NCI-H2081 treated with DMSO at 0.1 percent for 48 hours (cell line): ENCODE measurements at regions not wholly inside any gene's neighbourhood (a gene's known extent, or its start where the extent isn't known, plus 50 kb on each side); places are given as distances from the start of the nearest gene placed in this dataset.
"Not testable (repeated sequence)": the region's sequence is repeated elsewhere in the genome, so short reads cannot be mapped to it uniquely, and the experiment has no call there.

Experiments used
- DNase-seq: peaks from one replicate; lab custom pipeline; 2025; lab: John Stamatoyannopoulos, UW

DNA sequence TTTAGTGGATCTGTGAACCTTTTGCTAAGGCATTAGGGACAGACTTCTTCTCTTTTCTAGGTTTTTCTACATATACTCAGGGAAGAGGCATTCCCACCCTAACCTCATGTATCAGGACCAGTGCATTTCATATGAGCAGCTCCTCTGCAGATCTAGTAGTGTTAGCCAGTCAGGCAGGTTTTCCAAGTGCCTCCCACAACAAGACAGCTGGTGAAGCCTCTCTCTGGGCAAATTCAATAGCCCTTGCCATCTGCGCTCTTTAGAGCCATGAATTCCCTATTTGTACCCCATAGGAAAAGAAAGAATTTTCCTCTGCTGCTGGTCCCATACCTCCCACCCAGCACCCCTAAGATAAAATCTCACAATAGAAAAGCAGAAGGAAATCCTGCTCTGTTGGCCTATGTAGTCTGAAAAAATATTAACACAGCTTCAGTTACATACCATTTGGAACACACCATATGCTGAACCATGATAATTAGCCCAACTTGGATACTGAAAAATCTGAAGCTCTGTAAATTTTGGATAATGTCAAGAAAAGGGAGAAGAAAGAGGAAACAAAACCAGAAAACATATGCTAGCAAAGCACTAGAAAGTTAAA, 1354.6 kb upstream of the NRXN1 start:
- DNase-seq, result no peak

GRCh38 chr2:52383541-52383940, 1351.6 kb upstream of the NRXN1 start:
- DNase-seq, result no peak

- DNase-seq, result no peak
These were observed 1337.2 kb upstream of the NRXN1 start for GRCh38 chr2:52369178-52369577.

DNA sequence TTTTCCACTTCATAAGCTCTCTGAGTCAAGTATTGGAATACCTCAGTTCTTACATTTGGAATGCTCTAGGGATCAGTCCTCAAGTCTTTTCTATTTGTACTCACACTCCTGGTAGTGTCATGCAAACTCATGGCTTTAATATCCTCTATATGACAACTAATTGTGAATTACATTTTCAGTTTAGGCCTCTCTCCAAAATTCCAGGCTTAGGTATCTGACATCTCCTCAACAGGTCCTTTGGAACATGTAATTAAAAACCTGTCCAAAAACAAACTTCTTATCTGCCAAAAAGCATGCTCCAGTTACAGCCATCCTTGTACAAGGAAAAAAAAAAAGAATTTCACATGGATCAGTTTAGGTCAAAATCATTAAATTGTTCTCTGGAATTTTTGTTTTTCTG, 1336.2 kb upstream of the NRXN1 start:
- DNase-seq, result no peak

- no peak for DNase-seq
These were observed 1334.0 kb upstream of the NRXN1 start for GRCh38 chr2:52365946-52366345.

DNA sequence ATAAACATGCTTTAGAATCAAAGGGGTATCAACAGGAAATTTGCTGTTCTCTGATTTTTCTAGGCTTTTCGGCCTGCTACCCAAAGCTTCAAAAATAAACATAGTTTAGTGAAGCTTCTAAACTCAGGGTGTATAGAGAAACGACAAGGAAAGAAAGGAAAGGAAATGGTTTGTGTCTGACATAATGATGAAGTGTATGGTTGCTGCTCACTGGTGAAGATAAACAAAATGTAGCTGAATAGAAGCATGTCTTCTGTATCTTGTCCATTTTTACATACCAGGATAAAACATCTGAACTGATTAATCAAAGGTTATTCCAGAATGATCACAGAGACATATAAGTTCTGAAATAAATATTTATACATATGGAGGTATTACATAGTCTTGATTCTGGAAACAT, 1324.6 kb upstream of the NRXN1 start:
- DNase-seq, result no peak

GRCh38 chr2:52347292-52347691, 1315.4 kb upstream of the NRXN1 start:
- no peak for DNase-seq

- DNase-seq, result no peak
These were observed 1313.7 kb upstream of the NRXN1 start for GRCh38 chr2:52345676-52346075.

DNA sequence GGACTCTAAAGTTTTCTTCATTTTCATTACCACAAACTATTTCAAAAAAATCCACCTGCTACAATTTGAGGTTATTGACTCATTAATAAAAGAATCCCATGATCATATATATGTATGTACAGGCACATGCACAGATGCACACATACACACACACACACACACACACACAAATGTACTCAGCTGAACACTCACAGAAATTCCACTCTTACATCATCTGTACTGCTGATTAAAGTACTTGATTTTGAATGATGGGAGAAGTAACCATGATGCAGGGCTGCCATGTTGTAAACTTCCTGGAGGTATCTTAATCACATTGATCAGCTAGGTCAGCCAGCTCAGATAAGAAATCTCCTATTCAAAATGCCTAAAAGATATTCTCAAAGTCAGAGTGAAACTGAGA, 1313.2 kb upstream of the NRXN1 start:
- no peak for DNase-seq

GRCh38 chr2:52343706-52344266, 1311.9 kb upstream of the NRXN1 start:
- no peak for DNase-seq

DNA sequence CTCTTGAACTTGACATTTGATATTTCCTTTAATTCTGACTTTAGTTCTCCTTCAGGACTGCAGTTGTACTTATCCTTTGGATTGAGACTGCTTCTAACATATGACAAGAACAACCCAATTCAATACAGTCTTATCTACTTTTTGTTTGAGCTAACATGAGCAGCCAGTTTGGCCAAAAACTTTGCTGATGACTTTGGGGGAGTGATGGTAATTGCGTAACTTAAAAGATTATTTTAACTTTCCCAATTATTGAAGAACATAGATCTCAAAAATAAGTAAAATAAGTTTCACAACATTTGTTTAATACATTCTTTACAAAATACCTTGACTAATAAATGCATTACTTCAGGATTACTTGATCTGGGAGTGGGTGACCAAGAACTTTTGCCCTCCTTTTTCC, 1311.1 kb upstream of the NRXN1 start:
- no peak for DNase-seq

DNA sequence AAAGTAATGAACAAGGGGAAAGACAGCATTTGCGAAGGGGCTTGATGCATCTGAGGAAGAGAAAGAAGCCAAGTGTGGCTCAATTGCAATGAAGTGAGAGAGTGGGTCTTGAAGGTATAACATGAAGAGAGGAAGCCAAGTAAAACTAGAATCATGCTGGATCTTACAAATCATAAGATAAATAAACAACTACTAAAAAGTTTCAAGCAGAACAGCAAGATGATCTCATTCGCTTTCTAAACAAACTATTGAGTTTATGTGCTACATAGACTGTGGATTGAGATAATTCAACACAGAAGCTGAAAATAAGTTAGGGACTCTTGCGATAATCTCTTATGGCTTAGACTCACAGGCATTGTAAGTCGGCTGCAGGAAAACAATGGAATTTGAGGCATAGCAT, 1310.5 kb upstream of the NRXN1 start:
- DNase-seq, result no peak

- DNase-seq, result no peak
These were observed 1309.8 kb upstream of the NRXN1 start for GRCh38 chr2:52341732-52342131.

DNA sequence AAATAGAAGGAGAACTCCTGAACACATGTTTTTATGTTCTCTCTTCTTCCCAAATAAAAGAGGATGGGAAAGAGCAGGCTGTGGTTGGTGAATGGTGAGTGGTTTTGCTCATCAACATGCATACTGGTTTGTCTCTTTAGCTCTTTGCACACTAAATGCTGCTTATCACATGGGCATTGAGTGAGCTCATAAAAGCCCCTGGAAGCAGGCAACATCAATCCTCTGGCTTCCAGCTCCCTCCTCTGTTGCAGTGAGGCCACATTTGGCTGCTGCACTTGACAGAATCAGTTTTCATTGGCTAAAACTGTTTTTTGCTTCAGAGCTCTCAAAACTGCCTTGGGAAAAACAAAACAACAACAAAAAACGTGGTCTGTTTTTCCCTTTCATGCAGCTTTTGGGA, 1308.2 kb upstream of the NRXN1 start:
- no peak for DNase-seq

DNA sequence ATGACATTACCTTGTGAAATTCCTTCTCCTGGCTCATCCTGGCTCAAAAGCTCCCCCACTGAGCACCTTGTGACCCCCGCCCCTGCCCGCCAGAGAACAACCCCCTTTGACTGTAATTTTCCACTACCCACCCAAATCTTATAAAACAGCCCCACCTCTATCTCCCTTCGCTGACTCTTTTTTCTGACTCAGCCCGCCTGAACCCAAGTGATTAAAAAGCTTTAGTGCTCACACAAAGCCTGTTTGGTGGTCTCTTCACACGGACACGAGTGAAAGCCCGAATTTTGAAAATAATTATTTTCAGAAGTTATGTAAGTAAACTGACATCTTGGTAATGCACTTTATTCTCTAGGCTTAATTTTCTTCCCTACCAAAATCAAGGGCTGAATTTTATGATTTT, 1305.9 kb upstream of the NRXN1 start:
- not testable (repeated sequence) for DNase-seq

GRCh38 chr2:52336951-52337350, 1305.0 kb upstream of the NRXN1 start:
- no peak for DNase-seq

DNA sequence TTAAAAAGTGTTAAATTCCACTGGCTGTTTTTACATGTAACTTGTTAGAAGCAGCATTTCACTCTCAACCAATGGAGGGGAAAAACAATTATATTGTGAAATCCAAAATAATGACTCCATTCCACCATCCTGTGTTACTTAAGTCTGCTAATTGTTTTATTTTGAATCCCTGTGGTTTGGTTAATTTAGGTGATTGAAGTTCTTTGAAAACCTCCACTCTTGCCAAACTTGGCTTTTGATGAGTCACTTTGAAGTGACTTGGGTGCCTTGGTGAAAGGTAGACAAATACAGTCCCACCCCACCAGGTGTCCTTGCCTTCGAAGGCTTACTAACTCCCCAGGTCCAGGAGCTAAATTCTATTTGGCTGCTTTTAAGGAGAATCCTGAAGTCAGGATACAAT, 1303.8 kb upstream of the NRXN1 start:
- DNase-seq, result no peak

DNA sequence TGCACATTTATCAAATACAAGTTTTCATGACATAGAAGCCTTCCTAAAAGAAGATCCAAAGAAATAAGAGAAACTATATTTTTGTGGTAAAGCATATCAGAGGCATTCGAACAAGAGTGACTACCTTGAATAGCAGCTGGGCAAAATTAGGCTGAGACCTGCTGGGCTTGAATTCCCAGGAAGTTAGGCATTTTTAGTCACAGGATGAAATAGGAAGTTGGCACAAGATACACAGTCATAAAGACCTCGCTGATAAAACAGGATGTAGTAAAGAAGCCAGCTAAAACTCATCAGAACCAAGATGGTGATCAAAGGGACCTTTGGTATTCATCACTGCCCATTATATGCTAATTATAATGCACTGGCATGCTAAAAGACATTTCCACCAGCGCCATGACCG, 1302.3 kb upstream of the NRXN1 start:
- DNase-seq, result no peak

DNA sequence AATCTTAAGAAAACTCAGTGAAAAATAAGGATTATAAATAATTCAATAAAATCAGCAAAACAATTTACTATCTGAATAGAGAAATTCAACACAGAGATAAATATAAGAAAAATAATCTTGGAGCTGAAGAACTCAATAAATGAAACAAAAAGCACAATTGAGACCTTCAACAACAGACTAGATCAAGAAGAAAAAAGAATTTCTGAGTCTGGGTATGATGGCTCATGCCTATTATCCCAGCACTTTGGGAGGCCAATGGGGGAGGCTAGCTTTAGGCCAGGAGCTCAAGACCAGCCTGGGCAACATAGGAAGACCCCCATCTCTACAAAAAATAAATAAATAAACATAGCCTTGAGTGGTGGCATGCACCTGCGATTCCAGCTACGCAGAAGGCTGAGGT, 1295.7 kb upstream of the NRXN1 start:
- DNase-seq, result no peak

- DNase-seq, result no peak
These were observed 1282.3 kb upstream of the NRXN1 start for GRCh38 chr2:52314231-52314630.

DNA sequence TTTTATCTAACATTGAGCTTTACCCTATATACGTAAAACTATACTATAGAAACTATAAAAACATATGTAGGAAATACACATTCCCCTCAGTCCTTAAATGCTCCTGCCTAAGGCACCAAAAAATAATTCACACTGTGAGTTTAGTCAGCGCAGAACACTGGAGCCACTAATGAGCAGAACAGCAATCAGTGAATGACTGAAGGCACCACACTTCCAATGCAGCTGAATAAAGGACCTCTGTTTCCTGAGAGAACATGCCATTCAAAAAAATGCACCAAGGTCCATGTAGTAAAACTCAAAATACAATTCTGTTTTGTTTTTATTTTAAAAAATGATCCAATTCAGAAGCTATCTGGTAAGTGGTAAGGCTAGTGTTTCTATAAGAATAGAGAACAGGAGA, 1280.6 kb upstream of the NRXN1 start:
- no peak for DNase-seq

DNA sequence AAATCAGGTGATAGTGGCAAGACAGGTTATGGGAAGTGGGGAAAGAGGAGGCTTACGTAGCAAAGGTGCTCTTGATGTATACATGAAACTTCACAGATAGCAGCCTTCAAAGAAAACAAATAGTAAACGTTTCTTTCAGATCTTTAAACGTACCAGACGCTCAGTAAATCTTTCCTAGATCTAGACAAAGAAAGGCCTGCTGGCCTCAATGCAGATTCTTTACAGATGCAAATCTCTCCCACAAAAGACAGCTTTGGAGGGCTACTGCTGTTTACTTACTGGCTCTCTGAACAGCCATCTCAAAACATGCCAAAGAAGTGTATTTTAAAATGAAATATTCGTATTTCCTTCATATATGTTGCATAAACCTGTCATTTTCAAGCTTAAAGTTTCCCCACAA, 1279.9 kb upstream of the NRXN1 start:
- DNase-seq, result no peak

GRCh38 chr2:52308156-52308555, 1276.2 kb upstream of the NRXN1 start:
- no peak for DNase-seq

DNA sequence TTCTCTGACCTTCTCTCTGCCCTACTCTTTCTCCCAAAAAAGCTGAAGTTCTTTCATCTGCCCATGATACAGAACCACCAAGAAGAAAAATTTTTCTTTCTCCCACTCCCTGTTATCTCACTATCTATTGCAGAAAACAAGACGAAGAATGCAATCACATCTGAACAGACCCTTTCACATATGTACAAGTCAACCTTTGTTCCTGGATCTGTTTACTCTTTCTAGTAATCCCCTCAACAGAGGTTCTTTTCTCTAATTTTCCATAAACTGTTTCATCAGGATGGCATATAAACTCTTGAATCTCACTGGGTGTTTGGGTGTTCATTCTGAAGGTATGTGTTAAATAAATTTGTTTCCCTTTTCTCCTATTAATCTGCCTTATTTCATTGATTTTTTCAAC, 1262.7 kb upstream of the NRXN1 start:
- DNase-seq, result no peak

DNA sequence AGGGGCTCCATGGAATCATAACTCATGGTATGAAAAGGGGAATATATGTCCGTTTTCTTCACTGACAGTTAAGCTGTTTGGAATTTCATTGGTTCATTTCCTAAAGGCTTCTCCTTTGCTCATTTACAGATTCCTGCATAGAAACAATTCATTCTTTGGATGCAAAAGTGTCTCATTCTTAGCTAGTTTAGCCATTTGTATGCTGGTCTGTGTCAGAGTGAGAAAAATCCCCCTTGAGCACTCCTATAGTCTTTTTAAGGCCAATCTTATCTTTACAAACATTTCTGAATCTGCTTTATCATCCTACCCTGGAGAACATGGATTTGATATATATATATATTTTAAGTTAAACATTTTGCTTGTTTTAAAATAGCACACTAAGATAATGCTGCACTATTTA, 1260.9 kb upstream of the NRXN1 start:
- DNase-seq, result no peak
